ENCODE measurements at regions not wholly inside any gene's neighbourhood (a gene's known extent, or its start where the extent isn't known, plus 50 kb on each side); places are given as distances from the start of the nearest gene placed in this dataset.

DNA sequence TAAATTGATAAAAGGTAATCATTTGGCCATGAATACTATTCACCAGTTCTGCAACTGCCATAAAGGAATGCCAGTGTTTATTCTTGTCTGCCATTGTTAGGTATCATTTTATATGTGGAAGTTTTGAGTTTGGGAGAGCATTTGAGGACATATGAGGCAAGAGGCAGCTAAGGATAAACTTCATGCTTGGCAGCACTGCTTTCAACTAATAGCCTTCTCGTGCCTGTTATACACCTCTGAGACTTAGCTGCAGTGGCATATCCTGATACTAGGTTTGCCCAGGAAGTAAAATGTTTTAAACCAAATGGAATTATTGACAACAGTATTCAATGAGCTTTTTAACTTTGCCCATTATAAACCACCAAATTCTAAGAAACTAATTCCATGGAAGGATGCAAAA lies 126.0 kb upstream of the DPH6 start:
- TF ChIP-seq, protein P1, sequence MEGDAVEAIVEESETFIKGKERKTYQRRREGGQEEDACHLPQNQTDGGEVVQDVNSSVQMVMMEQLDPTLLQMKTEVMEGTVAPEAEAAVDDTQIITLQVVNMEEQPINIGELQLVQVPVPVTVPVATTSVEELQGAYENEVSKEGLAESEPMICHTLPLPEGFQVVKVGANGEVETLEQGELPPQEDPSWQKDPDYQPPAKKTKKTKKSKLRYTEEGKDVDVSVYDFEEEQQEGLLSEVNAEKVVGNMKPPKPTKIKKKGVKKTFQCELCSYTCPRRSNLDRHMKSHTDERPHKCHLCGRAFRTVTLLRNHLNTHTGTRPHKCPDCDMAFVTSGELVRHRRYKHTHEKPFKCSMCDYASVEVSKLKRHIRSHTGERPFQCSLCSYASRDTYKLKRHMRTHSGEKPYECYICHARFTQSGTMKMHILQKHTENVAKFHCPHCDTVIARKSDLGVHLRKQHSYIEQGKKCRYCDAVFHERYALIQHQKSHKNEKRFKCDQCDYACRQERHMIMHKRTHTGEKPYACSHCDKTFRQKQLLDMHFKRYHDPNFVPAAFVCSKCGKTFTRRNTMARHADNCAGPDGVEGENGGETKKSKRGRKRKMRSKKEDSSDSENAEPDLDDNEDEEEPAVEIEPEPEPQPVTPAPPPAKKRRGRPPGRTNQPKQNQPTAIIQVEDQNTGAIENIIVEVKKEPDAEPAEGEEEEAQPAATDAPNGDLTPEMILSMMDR (conservative IDR thresholded peaks at IDR 0.05), result no peak
- no peak for TF ChIP-seq ZFX (IDR thresholded peaks at IDR 0.05)
- H3K27ac ChIP-seq, result no peak overlapping the region

DNA sequence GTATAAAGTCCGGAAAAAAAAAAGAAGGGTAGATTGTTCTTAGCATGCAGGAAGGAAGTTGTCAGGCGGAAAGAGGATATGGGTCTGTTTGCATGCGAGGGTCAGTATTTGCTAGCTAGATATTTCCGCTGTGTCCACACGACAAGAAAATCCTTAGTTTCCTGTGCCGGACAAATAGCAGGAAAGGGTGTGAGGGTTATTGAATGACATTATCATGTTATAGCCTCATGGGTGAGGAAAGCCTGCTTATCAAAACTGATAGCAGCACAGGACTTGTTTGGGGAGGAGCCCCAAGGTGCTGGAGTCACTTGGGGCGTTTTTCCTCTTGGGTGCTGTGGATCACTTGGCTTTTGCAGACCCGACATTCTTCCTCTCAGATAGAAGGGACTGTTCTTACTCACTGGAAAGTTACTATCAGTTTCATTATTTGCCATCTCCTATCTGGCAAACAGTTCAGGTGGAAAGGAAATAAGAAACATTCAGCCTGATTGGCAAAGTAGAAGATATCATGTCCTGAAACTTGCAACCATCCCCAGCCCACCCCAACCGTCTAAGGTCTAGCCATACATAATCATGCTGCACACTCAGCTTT lies 127.2 kb upstream of the DPH6 start:
- no peak for TF ChIP-seq ZFX (IDR thresholded peaks at IDR 0.05)
- TF ChIP-seq, protein P1 (conservative IDR thresholded peaks at IDR 0.05), result no peak
- no peak overlapping the region for H3K27ac ChIP-seq

DNA sequence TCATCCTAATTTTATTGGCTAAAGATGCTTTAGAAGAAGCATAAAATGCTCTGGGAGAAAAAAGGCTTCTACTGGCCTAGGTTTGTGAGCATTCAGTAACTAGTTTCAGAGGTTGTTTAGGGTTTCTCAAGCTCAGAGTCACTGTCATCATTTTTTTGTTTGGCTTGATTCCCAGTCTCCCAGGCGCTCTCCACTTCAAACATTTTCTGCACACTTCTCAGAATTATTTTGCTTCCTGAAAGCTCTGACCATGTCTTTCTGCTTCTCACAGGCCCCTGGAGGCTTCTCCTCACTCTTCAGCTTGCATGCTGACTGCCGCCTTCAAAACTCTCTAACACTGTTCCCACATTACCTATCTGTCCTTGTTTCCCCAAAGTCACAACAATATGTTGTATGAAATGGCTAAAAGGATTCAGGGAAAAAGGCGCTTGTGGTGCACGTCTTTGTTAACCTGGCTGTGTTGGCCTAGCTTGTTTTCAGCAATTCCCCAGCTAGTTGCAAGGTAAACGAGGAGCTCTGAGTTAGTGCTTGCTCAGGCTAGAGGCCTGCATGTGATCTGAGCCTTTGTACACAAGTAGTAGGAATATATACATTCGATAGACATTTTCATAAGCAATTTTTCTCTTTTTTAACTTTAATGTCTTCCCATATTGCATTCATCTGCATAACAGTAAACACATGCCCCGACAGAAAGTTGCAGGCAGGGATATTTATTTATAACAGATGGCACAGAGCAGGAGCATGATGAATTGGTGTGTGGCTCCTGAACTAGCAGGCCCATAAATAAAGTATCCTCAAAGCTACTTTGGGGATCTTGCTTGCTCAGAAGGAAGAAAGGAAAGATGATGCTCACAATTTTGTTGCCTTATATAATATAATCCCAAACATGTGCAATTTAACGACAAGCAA lies 129.2 kb upstream of the DPH6 start:
- TF ChIP-seq, protein P1 (conservative IDR thresholded peaks at IDR 0.05), result no peak
- TF ChIP-seq ZFX (IDR thresholded peaks at IDR 0.05), result no peak
- H3K27ac ChIP-seq, result no peak overlapping the region

- H3K27ac ChIP-seq, result no peak overlapping the region
- TF ChIP-seq, protein P1 (conservative IDR thresholded peaks at IDR 0.05), result no peak
- no peak for TF ChIP-seq ZFX (IDR thresholded peaks at IDR 0.05)
Measured at GRCh38 chr15:35678774-35679173, 132.8 kb upstream of the DPH6 start.

GRCh38 chr15:35679186-35679585 lies 133.2 kb upstream of the DPH6 start:
- TF ChIP-seq, protein P1 (conservative IDR thresholded peaks at IDR 0.05), result no peak
- TF ChIP-seq ZFX (IDR thresholded peaks at IDR 0.05), result no peak

DNA sequence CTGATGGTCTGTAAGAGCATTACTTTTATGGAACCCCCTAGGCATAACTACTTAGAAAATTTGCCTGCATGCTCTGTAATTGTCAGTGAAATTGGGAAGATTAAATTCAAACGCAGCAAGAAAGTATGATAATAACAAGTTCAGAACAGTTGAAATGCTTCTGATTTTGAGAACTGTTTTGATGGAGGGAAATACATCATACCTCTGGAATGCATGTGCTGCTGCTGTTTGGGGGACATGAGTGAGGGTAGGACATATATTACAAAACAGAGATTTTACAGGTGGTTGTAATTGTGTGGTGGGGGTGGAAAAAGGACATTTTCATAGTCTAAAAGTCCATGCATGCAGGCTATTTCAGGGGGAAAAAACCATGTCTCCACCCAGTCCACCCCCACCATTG lies 135.0 kb upstream of the DPH6 start:
- TF ChIP-seq, protein P1 (conservative IDR thresholded peaks at IDR 0.05), result no peak
- no peak for TF ChIP-seq ZFX (IDR thresholded peaks at IDR 0.05)
- H3K27ac ChIP-seq, result no peak overlapping the region

More at GRCh38 chr15:35679186-35679585, 133.2 kb upstream of the DPH6 start:
- no peak overlapping the region for H3K27ac ChIP-seq

DNA sequence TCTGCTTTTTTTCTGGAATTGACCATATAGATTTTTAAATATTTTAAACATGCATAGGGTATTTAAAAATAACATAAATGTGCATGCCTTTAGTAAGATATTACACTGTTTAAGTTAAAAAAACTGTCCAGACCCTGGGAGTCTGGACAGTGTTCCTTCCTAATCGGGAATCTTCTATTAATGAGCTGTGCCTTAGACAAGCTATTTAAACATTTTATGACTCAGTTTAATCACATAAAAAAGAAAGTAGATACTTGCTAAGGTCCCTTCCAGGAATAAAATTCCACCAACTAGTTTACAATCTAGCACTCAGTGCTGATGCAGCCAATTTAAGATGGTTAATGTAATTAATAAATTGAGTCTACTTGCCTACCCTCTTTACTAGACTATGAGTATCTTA lies 140.4 kb upstream of the DPH6 start:
- H3K27ac ChIP-seq, result no peak overlapping the region
- TF ChIP-seq, protein P1 (conservative IDR thresholded peaks at IDR 0.05), result no peak
- no peak for TF ChIP-seq ZFX (IDR thresholded peaks at IDR 0.05)

All from C4-2B (cell line).